ENCODE measurements at regions not wholly inside any gene's neighbourhood (a gene's known extent, or its start where the extent isn't known, plus 50 kb on each side); places are given as distances from the start of the nearest gene placed in this dataset.

- no peaks in the 10 kb centered on the region for H3K27me3 Mint-ChIP-seq (ENCODE audit: unreplicated experiment)
- no peak overlapping the region for H3K27ac Mint-ChIP-seq (ENCODE audit: unreplicated experiment)
- DNase-seq = no peak
- TF ChIP-seq CTCF (IDR thresholded peaks at IDR 0.05; ENCODE audit: partially characterized antibody, unreplicated experiment) = no peak
- H3K36me3 Mint-ChIP-seq (ENCODE audit: unreplicated experiment) = no peaks in the 10 kb centered on the region
- no peaks in the 10 kb centered on the region for H3K9me3 Mint-ChIP-seq (ENCODE audit: unreplicated experiment)
- peaks cover 20% of the 10 kb centered on the region for H3K4me1 Mint-ChIP-seq (ENCODE audit: low read depth, unreplicated experiment)
- H3K4me3 Mint-ChIP-seq (ENCODE audit: unreplicated experiment) = no peak overlapping the region
These were observed 587.2 kb upstream of the NXPH2 start for GRCh38 chr2:139367416-139367815.

DNA sequence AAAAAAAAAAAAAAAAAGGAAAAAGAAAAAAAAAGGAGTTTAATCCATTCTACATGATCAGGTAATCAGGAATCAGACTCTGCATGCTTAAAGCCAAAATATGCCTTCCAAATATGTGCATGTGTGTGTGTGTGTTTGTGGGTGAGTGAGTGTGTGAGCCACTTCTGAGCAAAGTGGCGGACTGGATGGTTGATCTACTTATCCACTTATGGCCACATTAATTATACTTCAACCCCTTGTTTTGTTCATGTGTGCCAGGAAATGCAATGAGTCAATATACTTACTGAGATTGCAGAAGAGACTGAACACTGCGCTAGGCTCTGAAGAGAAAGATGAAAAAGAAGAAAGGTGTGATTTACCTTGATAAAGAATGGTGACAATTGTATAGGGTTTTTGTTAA is 586.5 kb upstream of the NXPH2 start:
- H3K27me3 Mint-ChIP-seq (ENCODE audit: unreplicated experiment) = no peaks in the 10 kb centered on the region
- H3K4me3 Mint-ChIP-seq (ENCODE audit: unreplicated experiment) = no peak overlapping the region
- no peak for DNase-seq
- no peaks in the 10 kb centered on the region for H3K9me3 Mint-ChIP-seq (ENCODE audit: unreplicated experiment)
- no peak overlapping the region for H3K27ac Mint-ChIP-seq (ENCODE audit: unreplicated experiment)
- TF ChIP-seq CTCF (IDR thresholded peaks at IDR 0.05; ENCODE audit: partially characterized antibody, unreplicated experiment) = no peak
- H3K36me3 Mint-ChIP-seq (ENCODE audit: unreplicated experiment) = no peaks in the 10 kb centered on the region
- peaks cover 23% of the 10 kb centered on the region for H3K4me1 Mint-ChIP-seq (ENCODE audit: low read depth, unreplicated experiment)

GRCh38 chr2:139365189-139365588 is 585.0 kb upstream of the NXPH2 start:
- H3K9me3 Mint-ChIP-seq (ENCODE audit: unreplicated experiment) = no peaks in the 10 kb centered on the region
- H3K36me3 Mint-ChIP-seq (ENCODE audit: unreplicated experiment) = no peaks in the 10 kb centered on the region
- DNase-seq = no peak
- no peak for TF ChIP-seq CTCF (IDR thresholded peaks at IDR 0.05; ENCODE audit: partially characterized antibody, unreplicated experiment)
- H3K27me3 Mint-ChIP-seq (ENCODE audit: unreplicated experiment) = no peaks in the 10 kb centered on the region
- no peak overlapping the region for H3K27ac Mint-ChIP-seq (ENCODE audit: unreplicated experiment)
- peaks cover 23% of the 10 kb centered on the region for H3K4me1 Mint-ChIP-seq (ENCODE audit: low read depth, unreplicated experiment)
- no peak overlapping the region for H3K4me3 Mint-ChIP-seq (ENCODE audit: unreplicated experiment)

GRCh38 chr2:139360654-139361053 is 580.5 kb upstream of the NXPH2 start:
- Mint-ChIP-seq H3K27ac (ENCODE audit: unreplicated experiment) (no peak overlapping the region), H3K27me3 (ENCODE audit: unreplicated experiment) (no peaks in the 10 kb centered on the region), H3K4me3 (ENCODE audit: unreplicated experiment) (no peak overlapping the region), H3K36me3 (ENCODE audit: unreplicated experiment) (no peaks in the 10 kb centered on the region), H3K4me1 (ENCODE audit: low read depth, unreplicated experiment) (peaks cover 18% of the 10 kb centered on the region), H3K9me3 (ENCODE audit: unreplicated experiment) (no peaks in the 10 kb centered on the region)
- no peak for TF ChIP-seq CTCF (IDR thresholded peaks at IDR 0.05; ENCODE audit: partially characterized antibody, unreplicated experiment)
- no peak for DNase-seq

DNA sequence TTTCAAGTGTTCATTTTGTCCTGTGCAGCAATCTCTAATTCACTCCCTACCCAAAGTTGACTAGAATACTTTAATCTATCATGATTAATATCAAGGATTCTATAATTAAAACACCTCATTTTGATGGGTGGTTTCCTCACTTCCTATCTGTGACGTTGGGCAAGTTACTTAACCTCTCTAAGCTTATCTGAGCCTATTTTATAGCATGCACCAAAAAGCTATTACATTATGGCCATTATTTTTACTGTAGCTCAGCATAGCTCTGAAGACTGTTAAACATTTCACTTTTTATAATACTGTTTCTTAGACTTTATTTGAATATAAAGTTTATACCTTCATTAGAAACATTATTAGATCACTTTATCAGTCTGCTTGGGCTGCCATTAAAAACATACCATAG is 579.6 kb upstream of the NXPH2 start:
- no peaks in the 10 kb centered on the region for H3K36me3 Mint-ChIP-seq (ENCODE audit: unreplicated experiment)
- DNase-seq = no peak
- H3K4me1 Mint-ChIP-seq (ENCODE audit: low read depth, unreplicated experiment) = peaks cover 13% of the 10 kb centered on the region
- no peak overlapping the region for H3K27ac Mint-ChIP-seq (ENCODE audit: unreplicated experiment)
- no peaks in the 10 kb centered on the region for H3K27me3 Mint-ChIP-seq (ENCODE audit: unreplicated experiment)
- H3K4me3 Mint-ChIP-seq (ENCODE audit: unreplicated experiment) = no peak overlapping the region
- H3K9me3 Mint-ChIP-seq (ENCODE audit: unreplicated experiment) = no peaks in the 10 kb centered on the region
- TF ChIP-seq CTCF (IDR thresholded peaks at IDR 0.05; ENCODE audit: partially characterized antibody, unreplicated experiment) = no peak

Measured in glutamatergic neuron (in vitro differentiated cells).